Transverse colon (tissue), 4 donors: ENCODE measurements at regions not wholly inside any gene's neighbourhood (a gene's known extent, or its start where the extent isn't known, plus 50 kb on each side); places are given as distances from the start of the nearest gene placed in this dataset.

Source experiments
- DNase-seq: peaks from one replicate; pipeline ENCODE4 v3.0.0-alpha.2; 2019
- H3K27ac ChIP-seq, 4 donors: fragments of 200-600 bp; sonication (generic); 2 replicates each; pipeline ENCODE4 v1.5.1; 2016 to 2018; ENCODE audit warnings: inconsistent platforms in 4 of 4
- H3K27me3 ChIP-seq: fragments of 200-600 bp; sonication (generic); 2 replicates; pipeline ENCODE4 v1.5.1; 2017; ENCODE audit warnings: inconsistent platforms
- H3K36me3 ChIP-seq, 4 donors: fragments of 200-600 bp; sonication (generic); 2 replicates each; pipeline ENCODE4 v1.5.1; 2017 to 2019; ENCODE audit warnings: inconsistent platforms in 4 of 4
- H3K4me1 ChIP-seq, 4 donors: fragments of 200-600 bp; sonication (generic); 2 replicates each; pipeline ENCODE4 v1.5.1; 2017 to 2020; ENCODE audit warnings: inconsistent platforms in 4 of 4
- H3K4me3 ChIP-seq, 4 donors: fragments of 200-600 bp; sonication (generic); 1 replicate in 1 of 4; 2 replicates in 3 of 4; pipeline versions ENCODE4 v1.5.1 to v1.6.1; 2017 to 2019; ENCODE audit warnings: inconsistent platforms in 4 of 4
- H3K9me3 ChIP-seq, 2 donors: fragments of 200-600 bp; sonication (generic); 2 replicates each; pipeline ENCODE4 v1.5.1; 2017 to 2019; ENCODE audit warnings: inconsistent platforms in 2 of 2
- CTCF ChIP-seq, 5 experiments: fragments of 200-600 bp in 3 of 5; fragments of 450-650 bp in 2 of 5; sonication (generic) in 3 of 5; IDR thresholded peaks; 1 replicate in 2 of 5; 2 replicates in 3 of 5; pipeline ENCODE4 v1.5.1; 2016 to 2017; ENCODE audit warnings: antibody characterized with exemption in 5 of 5, inconsistent platforms in 3 of 5, mild to moderate bottlenecking in 2 of 5, moderate library complexity in 1 of 5
- EP300 ChIP-seq: sonication (generic); formaldehyde crosslinking; IDR thresholded peaks from one replicate; pipeline ENCODE4 v1.6.1; 2017; ENCODE audit warnings: antibody characterized with exemption, low read depth
- POLR2A ChIP-seq: fragments of 450-650 bp; IDR thresholded peaks from one replicate; pipeline ENCODE4 v1.6.1; 2016; ENCODE audit warnings: antibody characterized with exemption, mild to moderate bottlenecking, moderate library complexity
- POLR2AphosphoS5 ChIP-seq, 3 donors: sonication (generic); formaldehyde crosslinking; IDR thresholded peaks; one replicate each; pipeline ENCODE4 v1.6.1; 2016; ENCODE audit warnings: antibody characterized with exemption in 3 of 3
- WGBS, 2 donors: methylation state at CpG; one replicate each; pipeline ENCODE4 v1.1.5; 2018; ENCODE audit warnings: low coverage in 1 of 2; 5-methylcytosine and 5-hydroxymethylcytosine counted together
- in situ Hi-C, 4 donors: fragments of 200-750 bp; cut with MboI; loops; one replicate each; pipeline versions ENCODE4 v1.15.0 to v1.15.1; 2017; ENCODE audit warnings: low sequenced_read_pairs in 3 of 4, low pct_ligation_motif_present in 1 of 4, low pct_unique_long_range_greater_than_20kb in 1 of 4
- intact Hi-C: fragments of 100-400 bp; cut with DNase I; formaldehyde crosslinking; loops from one replicate; pipeline ENCODE4 v1.15.1; 2023; ENCODE audit warnings: low total_unique reads

- H3K36me3 ChIP-seq: no peaks in the 10 kb centered on the region
- H3K27me3 ChIP-seq: no peaks in the 10 kb centered on the region
- intact Hi-C loops: no loop called here
Measured at GRCh38 chr13:86155756-86156155, 356.5 kb upstream of the SLITRK6 start.

GRCh38 chr13:86142080-86142479 is 342.9 kb upstream of the SLITRK6 start:
- DNase-seq: no peak
- intact Hi-C loops: no loop called here
- H3K36me3 ChIP-seq: no peaks in the 10 kb centered on the region

More at GRCh38 chr13:86155756-86156155, 356.5 kb upstream of the SLITRK6 start:
- no peak overlapping the region for H3K4me3 ChIP-seq
- DNase-seq: no peak
- no peaks in the 10 kb centered on the region for H3K4me1 ChIP-seq
- H3K9me3 ChIP-seq: no peaks in the 10 kb centered on the region
- in situ Hi-C loops: no loop called here
- WGBS, 2 donors: 75 to 79% methylated on average over 3 of the region's 3 CpGs
- TF ChIP-seq CTCF (IDR thresholded peaks at IDR 0.05) (no peak), POLR2A (no peak), POLR2AphosphoS5 (IDR thresholded peaks at IDR 0.05) (no peak), EP300 (no peak)
- H3K27ac ChIP-seq: no peak overlapping the region

GRCh38 chr13:86135856-86136255 is 336.6 kb upstream of the SLITRK6 start:
- in situ Hi-C loops (no loop called here), intact Hi-C loops (no loop called here)
- Histone ChIP-seq H3K27me3 (no peaks in the 10 kb centered on the region), H3K27ac (no peak overlapping the region), H3K36me3 (no peaks in the 10 kb centered on the region), H3K4me1 (no peaks in the 10 kb centered on the region), H3K4me3 (no peak overlapping the region), H3K9me3 (peaks cover 0 to 2% of the 10 kb centered on the region in 2 donors)
- no peak for DNase-seq
- TF ChIP-seq CTCF (IDR thresholded peaks at IDR 0.05) (no peak), POLR2AphosphoS5 (IDR thresholded peaks at IDR 0.05) (no peak), POLR2A (no peak), EP300 (no peak)

More at GRCh38 chr13:86142080-86142479, 342.9 kb upstream of the SLITRK6 start:
- H3K9me3 ChIP-seq: no peaks in the 10 kb centered on the region
- no peak overlapping the region for H3K27ac ChIP-seq
- no peaks in the 10 kb centered on the region for H3K27me3 ChIP-seq
- in situ Hi-C loops: no loop called here
- WGBS, 2 donors: 83 to 85% methylated on average over 4 of the region's 4 CpGs
- H3K4me1 ChIP-seq: no peaks in the 10 kb centered on the region
- TF ChIP-seq POLR2A (no peak), EP300 (no peak), CTCF (IDR thresholded peaks at IDR 0.05) (no peak), POLR2AphosphoS5 (IDR thresholded peaks at IDR 0.05) (no peak)
- H3K4me3 ChIP-seq: no peak overlapping the region

GRCh38 chr13:86121881-86122280 is 322.7 kb upstream of the SLITRK6 start:
- Histone ChIP-seq H3K9me3 (no peaks in the 10 kb centered on the region), H3K27me3 (no peaks in the 10 kb centered on the region), H3K4me1 (no peaks in the 10 kb centered on the region), H3K4me3 (no peak overlapping the region), H3K27ac (no peak overlapping the region), H3K36me3 (no peaks in the 10 kb centered on the region)
- intact Hi-C loops: no loop called here
- TF ChIP-seq POLR2AphosphoS5 (IDR thresholded peaks at IDR 0.05) (no peak), CTCF (IDR thresholded peaks at IDR 0.05) (no peak), EP300 (no peak), POLR2A (no peak)
- 71 to 83% methylated on average over 3 of the region's 3 CpGs for WGBS, 2 donors
- in situ Hi-C loops: no loop called here
- no peak for DNase-seq
